H9 (cell line): ENCODE measurements at regions not wholly inside any gene's neighbourhood (a gene's known extent, or its start where the extent isn't known, plus 50 kb on each side); places are given as distances from the start of the nearest gene placed in this dataset.

Experiments
- DNase-seq: peaks from one replicate; pipeline ENCODE4 v3.0.0-alpha.2; 2017
- H2AFZ ChIP-seq: one replicate; pipeline ENCODE4 v1.6.1; 2013; ENCODE audit warnings: mild to moderate bottlenecking, low read length, control low read depth, moderate library complexity
- H2AK5ac ChIP-seq: 2 replicates; pipeline ENCODE4 v1.6.1; 2013; ENCODE audit warnings: low read length, control low read depth, mixed read lengths; ENCODE audit not compliant: insufficient read length
- H2BK120ac ChIP-seq: one replicate; pipeline ENCODE4 v1.6.1; 2013; ENCODE audit warnings: low read depth, mild to moderate bottlenecking, low read length, control low read depth, inconsistent platforms; ENCODE audit not compliant: poor library complexity, severe bottlenecking
- H2BK12ac ChIP-seq: 2 replicates; pipeline ENCODE4 v1.6.1; 2013; ENCODE audit warnings: low read length, control low read depth, mixed read lengths, low read depth; ENCODE audit not compliant: insufficient read length
- H2BK15ac ChIP-seq: 2 replicates; pipeline ENCODE4 v1.6.1; 2013; ENCODE audit warnings: low read depth, low read length, control low read depth
- H2BK20ac ChIP-seq: one replicate; pipeline ENCODE4 v1.6.1; 2013; ENCODE audit warnings: low read depth, mild to moderate bottlenecking, low read length, control low read depth, inconsistent platforms; ENCODE audit not compliant: poor library complexity, severe bottlenecking
- H2BK5ac ChIP-seq: 2 replicates; pipeline ENCODE4 v1.6.1; 2013; ENCODE audit warnings: low read length, control low read depth, mixed read lengths; ENCODE audit not compliant: insufficient read length
- H3K14ac ChIP-seq: 2 replicates; pipeline ENCODE4 v1.6.1; 2013; ENCODE audit warnings: low read length, control low read depth; ENCODE audit not compliant: insufficient read depth
- H3K18ac ChIP-seq: 2 replicates; pipeline ENCODE4 v1.6.1; 2013; ENCODE audit warnings: low read depth, mild to moderate bottlenecking, mixed read lengths, low read length, control low read depth; ENCODE audit not compliant: insufficient read length
- H3K23ac ChIP-seq: 2 replicates; pipeline ENCODE4 v1.6.1; 2013; ENCODE audit warnings: low read length, control low read depth, mixed read lengths, low read depth; ENCODE audit not compliant: insufficient read length
- H3K23me2 ChIP-seq: 2 replicates; pipeline ENCODE4 v1.6.1; 2013; ENCODE audit warnings: low read depth, mild to moderate bottlenecking, mixed read lengths, low read length, control low read depth; ENCODE audit not compliant: insufficient read length, poor library complexity, severe bottlenecking
- H3K27ac ChIP-seq: 2 replicates; pipeline ENCODE4 v1.5.1; 2013; ENCODE audit warnings: low read length, control low read depth, mixed read lengths, low read depth; ENCODE audit not compliant: insufficient read length
- H3K27me3 ChIP-seq: 2 replicates; pipeline ENCODE4 v1.6.1; 2013; ENCODE audit warnings: low read length, control low read depth, inconsistent platforms; ENCODE audit not compliant: insufficient read depth
- H3K4ac ChIP-seq: 2 replicates; pipeline ENCODE4 v1.6.1; 2013; ENCODE audit warnings: low read depth, mild to moderate bottlenecking, control low read depth, inconsistent platforms, low read length, moderate library complexity
- H3K4me1 ChIP-seq: 2 replicates; pipeline ENCODE4 v1.6.1; 2013; ENCODE audit warnings: low read length, control low read depth, inconsistent platforms; ENCODE audit not compliant: insufficient read depth
- H3K4me2 ChIP-seq: 2 replicates; pipeline ENCODE4 v1.6.1; 2013; ENCODE audit warnings: low read length, control low read depth, mixed read lengths; ENCODE audit not compliant: insufficient read length, insufficient read depth
- H3K56ac ChIP-seq: 2 replicates; pipeline ENCODE4 v1.6.1; 2013; ENCODE audit warnings: low read depth, mild to moderate bottlenecking, mixed read lengths, low read length, control low read depth; ENCODE audit not compliant: insufficient read length
- H3K79me1 ChIP-seq: 2 replicates; pipeline ENCODE4 v1.6.1; 2013; ENCODE audit warnings: low read depth, mild to moderate bottlenecking, moderate library complexity, low read length, control low read depth, inconsistent platforms; ENCODE audit not compliant: insufficient read depth, poor library complexity, severe bottlenecking
- H3K79me2 ChIP-seq: 2 replicates; pipeline ENCODE4 v1.6.1; 2013; ENCODE audit warnings: low read length, control low read depth, inconsistent platforms; ENCODE audit not compliant: insufficient read depth
- H3K9ac ChIP-seq: 2 replicates; pipeline ENCODE4 v1.6.1; 2013; ENCODE audit warnings: low read length, control low read depth, mixed read lengths; ENCODE audit not compliant: insufficient read length; ENCODE audit errors: extremely low read depth
- H3K9me3 ChIP-seq: one replicate; pipeline ENCODE4 v1.6.1; 2013; ENCODE audit warnings: low read depth, low read length, inconsistent platforms; ENCODE audit not compliant: control insufficient read depth
- H3T11ph ChIP-seq: one replicate; pipeline ENCODE4 v1.6.1; 2013; ENCODE audit warnings: mild to moderate bottlenecking, low read length, control low read depth, inconsistent platforms
- H4K20me1 ChIP-seq: one replicate; pipeline ENCODE4 v1.6.1; 2013; ENCODE audit not compliant: control insufficient read depth, insufficient read length, insufficient read depth
- H4K5ac ChIP-seq: 2 replicates; pipeline ENCODE4 v1.6.1; 2013; ENCODE audit warnings: low read depth, mild to moderate bottlenecking, mixed read lengths, low read length, control low read depth; ENCODE audit not compliant: insufficient read length
- H4K8ac ChIP-seq: replicated peaks from 2 replicates; pipeline ENCODE4 v1.6.1; 2013; ENCODE audit warnings: low read length, control low read depth, mixed read lengths, low read depth; ENCODE audit not compliant: insufficient read length
- H4K91ac ChIP-seq: 2 replicates; pipeline ENCODE4 v1.6.1; 2013; ENCODE audit warnings: low read depth, mild to moderate bottlenecking, moderate library complexity, mixed read lengths, low read length, control low read depth; ENCODE audit not compliant: insufficient read length
- H3K27ac Mint-ChIP-seq, 3 experiments: 2 replicates in 2 of 3; 3 replicates in 1 of 3; pipeline ENCODE4 v1.8.0; 2020 to 2021; ENCODE audit warnings: mixed read lengths in 3 of 3, mild to moderate bottlenecking in 1 of 3, moderate library complexity in 1 of 3
- H3K27me3 Mint-ChIP-seq: 2 replicates; pipeline ENCODE4 v1.8.0; 2021; ENCODE audit warnings: low read depth, mild to moderate bottlenecking, moderate library complexity, mixed read lengths
- H3K36me3 Mint-ChIP-seq, 3 experiments: 2 replicates in 2 of 3; 3 replicates in 1 of 3; pipeline ENCODE4 v1.8.0; 2020 to 2021; ENCODE audit warnings: low read depth in 3 of 3, mixed read lengths in 3 of 3; ENCODE audit not compliant: insufficient read depth in 1 of 3
- H3K4me1 Mint-ChIP-seq, 2 experiments: 2 replicates each; pipeline ENCODE4 v1.8.0; 2020; ENCODE audit warnings: mixed read lengths in 2 of 2
- H3K4me3 Mint-ChIP-seq, 2 experiments: 2 replicates in 1 of 2; 3 replicates in 1 of 2; pipeline ENCODE4 v1.8.0; 2020 to 2021; ENCODE audit warnings: mild to moderate bottlenecking in 2 of 2, mixed read lengths in 2 of 2, moderate library complexity in 1 of 2
- H3K9me3 Mint-ChIP-seq, 2 experiments: 2 replicates in 1 of 2; 3 replicates in 1 of 2; pipeline ENCODE4 v1.8.0; 2020; ENCODE audit warnings: mild to moderate bottlenecking in 2 of 2, mixed read lengths in 2 of 2, moderate library complexity in 1 of 2
- WGBS: extraction: QIAGEN DNeasy Blood & Tissue Kit; methylation state at CpG from one replicate; pipeline ENCODE4 v1.1.7; 2013; ENCODE audit warnings: missing lambda C conversion rate, low lambda C conversion rate, mixed read lengths; ENCODE audit not compliant: insufficient read length; ENCODE audit errors: extremely low coverage; 5-methylcytosine and 5-hydroxymethylcytosine counted together
- TF ChIP-seq, protein P1 (sequence below): fragments of 200-600 bp; sonication (generic); conservative IDR thresholded peaks from 3 replicates; pipeline ENCODE4 v1.8.0; 2021; ENCODE audit warnings: antibody characterized with exemption, mild to moderate bottlenecking

DNA sequence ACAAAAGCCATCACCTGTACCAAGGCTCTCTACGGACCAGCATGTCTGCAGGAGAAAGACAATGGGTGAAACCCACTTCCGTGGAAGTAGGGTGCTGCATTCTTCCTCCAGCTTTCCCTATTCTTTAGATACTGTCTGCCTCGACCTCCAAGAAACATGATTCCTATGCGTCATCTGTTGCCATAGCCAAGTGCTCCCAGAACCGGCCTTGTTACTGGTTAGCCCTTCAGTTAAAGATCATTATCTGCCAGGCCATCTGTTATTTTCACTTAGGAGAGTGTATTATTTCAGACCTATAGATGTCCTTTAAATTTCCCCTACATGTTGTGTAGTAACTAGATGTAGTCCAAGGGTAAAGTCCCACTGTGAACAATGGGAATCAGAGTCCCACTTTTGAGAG lies 89.0 kb upstream of the KIAA1217 start:
- no peak overlapping the region for H2BK120ac ChIP-seq

More for the DNA sequence above, 89.0 kb upstream of the KIAA1217 start:
- no peak overlapping the region for H3K27ac ChIP-seq
- H4K20me1 ChIP-seq: no peaks in the 10 kb centered on the region
- H3K9me3 ChIP-seq: no peaks in the 10 kb centered on the region
- H3K4me3 Mint-ChIP-seq: no peak overlapping the region; a peak in 1 of 5 replicates
- no peak overlapping the region for H4K5ac ChIP-seq
- no peak overlapping the region for H2BK12ac ChIP-seq
- H3K23me2 ChIP-seq: no peaks in the 10 kb centered on the region
- no peak overlapping the region for H2AK5ac ChIP-seq
- H3K4me1 ChIP-seq: no peaks in the 10 kb centered on the region; the same call in 1 of the 2 replicates
- no peaks in the 10 kb centered on the region for H3K27me3 ChIP-seq
- H3T11ph ChIP-seq: no peak overlapping the region
- no peak overlapping the region for H3K9ac ChIP-seq
- peaks cover 16 to 20% of the 10 kb centered on the region in 2 experiments for H3K4me1 Mint-ChIP-seq
- H3K79me2 ChIP-seq: no peaks in the 10 kb centered on the region
- H3K4ac ChIP-seq: no peak overlapping the region
- no peak overlapping the region for H2BK5ac ChIP-seq
- H3K27ac Mint-ChIP-seq: no peak overlapping the region
- no peak overlapping the region for H3K23ac ChIP-seq
- no peak overlapping the region for H2AFZ ChIP-seq
- H3K9me3 Mint-ChIP-seq: peaks cover 0 to 1% of the 10 kb centered on the region in 2 experiments; a peak in 2 of 5 replicates
- no peak overlapping the region for H3K56ac ChIP-seq
- no peak overlapping the region for H3K14ac ChIP-seq
- TF ChIP-seq, protein P1, sequence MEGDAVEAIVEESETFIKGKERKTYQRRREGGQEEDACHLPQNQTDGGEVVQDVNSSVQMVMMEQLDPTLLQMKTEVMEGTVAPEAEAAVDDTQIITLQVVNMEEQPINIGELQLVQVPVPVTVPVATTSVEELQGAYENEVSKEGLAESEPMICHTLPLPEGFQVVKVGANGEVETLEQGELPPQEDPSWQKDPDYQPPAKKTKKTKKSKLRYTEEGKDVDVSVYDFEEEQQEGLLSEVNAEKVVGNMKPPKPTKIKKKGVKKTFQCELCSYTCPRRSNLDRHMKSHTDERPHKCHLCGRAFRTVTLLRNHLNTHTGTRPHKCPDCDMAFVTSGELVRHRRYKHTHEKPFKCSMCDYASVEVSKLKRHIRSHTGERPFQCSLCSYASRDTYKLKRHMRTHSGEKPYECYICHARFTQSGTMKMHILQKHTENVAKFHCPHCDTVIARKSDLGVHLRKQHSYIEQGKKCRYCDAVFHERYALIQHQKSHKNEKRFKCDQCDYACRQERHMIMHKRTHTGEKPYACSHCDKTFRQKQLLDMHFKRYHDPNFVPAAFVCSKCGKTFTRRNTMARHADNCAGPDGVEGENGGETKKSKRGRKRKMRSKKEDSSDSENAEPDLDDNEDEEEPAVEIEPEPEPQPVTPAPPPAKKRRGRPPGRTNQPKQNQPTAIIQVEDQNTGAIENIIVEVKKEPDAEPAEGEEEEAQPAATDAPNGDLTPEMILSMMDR: no peak
- no CpG with 5 or more reads among the region's 5 CpGs for WGBS
- H2BK20ac ChIP-seq: no peak overlapping the region
- no peak overlapping the region for H4K91ac ChIP-seq
- no peaks in the 10 kb centered on the region for H3K36me3 Mint-ChIP-seq
- no peak overlapping the region for H2BK15ac ChIP-seq
- H4K8ac ChIP-seq: no peak overlapping the region
- H3K27me3 Mint-ChIP-seq: no peaks in the 10 kb centered on the region; the same call in 1 of the 2 replicates
- DNase-seq: no peak
- H3K4me2 ChIP-seq: no peak overlapping the region
- no peaks in the 10 kb centered on the region for H3K79me1 ChIP-seq
- H3K18ac ChIP-seq: no peak overlapping the region
